NCI-H1930 (cell line): ENCODE measurements at regions not wholly inside any gene's neighbourhood (a gene's known extent, or its start where the extent isn't known, plus 50 kb on each side); places are given as distances from the start of the nearest gene placed in this dataset.

Experiments used
- DNase-seq, 2 experiments: peaks; one replicate each; lab custom pipeline; 2025; lab: John Stamatoyannopoulos, UW

DNA sequence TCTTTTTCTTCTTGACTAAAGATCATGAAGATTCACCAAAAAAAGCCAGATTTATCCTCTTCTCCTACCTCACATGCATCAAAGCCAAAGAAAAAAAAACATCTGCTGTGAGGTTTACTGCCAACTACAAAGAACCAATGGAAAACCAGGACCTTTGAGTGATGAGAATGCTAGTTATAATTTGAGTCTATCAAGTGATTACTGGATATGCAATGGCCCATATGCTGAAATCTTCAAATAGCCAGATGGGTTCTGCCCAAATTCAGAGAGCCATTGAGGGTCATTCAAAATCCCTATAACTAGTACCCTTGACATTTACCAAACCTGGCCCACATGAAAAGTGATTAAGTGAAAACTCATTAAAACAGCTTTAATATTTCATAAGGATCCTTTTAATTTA, 78.4 kb upstream of the ACO1 start:
- no peak for DNase-seq

DNA sequence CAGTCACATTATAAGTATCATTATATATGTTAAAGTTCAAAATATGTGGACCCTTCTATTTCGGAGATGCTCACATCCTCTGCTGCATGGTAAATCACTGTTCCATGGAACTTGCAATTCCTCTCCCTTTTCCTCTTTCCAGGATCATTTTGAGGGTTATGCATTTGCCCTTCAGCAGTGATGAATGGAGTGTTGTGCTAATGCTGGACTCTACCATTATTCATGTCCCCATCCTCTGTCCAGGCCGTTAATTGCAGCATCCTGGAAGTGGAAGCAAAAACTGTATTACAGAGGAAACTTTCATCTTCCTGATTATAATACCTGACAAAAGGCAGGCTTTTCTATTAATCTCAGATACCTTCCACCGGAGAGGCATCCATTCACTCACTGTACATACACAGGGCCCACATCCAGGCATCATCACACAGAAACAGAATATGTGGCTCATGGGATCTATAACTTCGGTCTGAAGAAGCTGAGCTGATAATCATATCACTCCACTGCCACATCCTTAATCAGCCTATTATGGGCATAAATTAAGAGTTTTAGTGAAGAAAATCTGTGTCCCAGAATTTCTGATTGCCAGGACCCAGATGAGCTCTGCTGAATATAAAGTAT, 65.0 kb upstream of the ACO1 start:
- DNase-seq: no peak

DNA sequence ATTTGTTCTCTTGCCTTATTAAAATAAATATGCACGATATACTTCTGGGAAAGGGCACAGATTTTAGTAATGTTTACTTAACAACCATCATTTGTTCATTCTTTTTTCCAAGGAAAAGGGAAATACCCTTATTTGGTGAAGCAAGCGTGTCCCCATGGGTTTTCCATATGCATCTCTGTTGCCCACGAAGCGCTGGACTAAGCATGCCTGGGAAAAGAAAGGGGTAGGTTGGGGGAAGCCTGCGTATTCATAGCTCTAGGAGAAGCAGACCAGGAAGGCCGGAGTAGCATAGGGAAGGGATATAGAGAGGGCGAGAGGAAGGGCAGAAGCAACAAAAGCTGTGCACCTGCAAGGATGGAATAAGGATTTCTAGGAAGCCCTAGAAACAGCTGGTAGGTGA, 61.8 kb upstream of the ACO1 start:
- no peak for DNase-seq

DNA sequence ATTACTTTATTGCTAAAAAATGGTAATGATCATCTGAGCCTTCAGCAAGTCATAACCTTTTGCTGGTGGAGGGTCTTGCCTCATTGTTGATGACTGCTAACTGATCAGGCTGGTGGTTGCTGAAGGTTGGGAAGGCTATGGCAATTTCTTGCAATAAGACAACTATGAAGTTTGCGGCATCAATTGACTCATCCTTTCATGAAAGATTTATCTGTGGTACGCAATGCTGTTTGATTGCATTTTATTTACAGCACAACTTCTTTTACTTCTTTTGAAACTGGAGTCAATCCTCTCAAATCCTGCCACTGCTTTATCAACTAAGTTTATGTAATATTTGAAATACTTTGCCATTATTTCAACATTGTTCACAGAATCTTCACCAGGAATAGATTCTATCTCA, 58.3 kb upstream of the ACO1 start:
- no peak for DNase-seq

DNA sequence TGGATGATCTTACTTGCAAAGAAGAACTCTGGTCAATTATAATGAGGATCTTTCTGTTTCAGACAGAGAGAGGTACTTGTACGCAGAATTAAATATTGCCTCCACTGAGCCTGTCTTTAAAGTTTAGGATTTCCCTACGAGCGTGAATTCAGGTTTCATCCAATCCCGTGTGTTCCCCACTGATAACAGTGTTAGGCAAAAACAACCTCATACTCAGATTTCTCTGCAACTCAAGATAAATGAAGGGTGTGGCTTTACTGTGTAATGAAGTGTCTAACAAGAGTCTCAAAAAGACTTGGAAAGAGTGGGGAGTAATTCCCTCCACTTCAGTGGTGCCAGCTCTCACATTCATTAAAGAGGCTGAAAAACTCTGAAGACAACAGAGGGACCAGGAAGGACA, 53.2 kb upstream of the ACO1 start:
- DNase-seq: no peak

DNA sequence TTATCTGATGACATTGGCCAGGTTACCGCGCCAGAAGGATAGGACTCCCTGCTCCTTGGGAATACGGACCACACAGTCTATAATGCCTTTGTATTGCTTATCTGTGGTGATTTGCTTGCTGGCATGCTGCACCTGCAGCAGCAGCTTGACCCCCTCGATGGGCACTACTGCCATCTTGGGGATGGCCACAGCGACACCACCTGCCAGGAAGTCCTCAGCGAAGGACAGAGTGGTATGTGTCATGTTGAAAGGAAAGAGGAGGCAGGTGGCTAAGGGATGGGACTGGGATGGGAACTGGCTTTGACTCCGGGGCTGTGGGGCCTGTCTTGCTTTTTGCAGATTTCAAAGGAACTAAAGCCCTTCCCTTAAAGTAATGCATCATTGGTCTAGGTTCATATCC, 50.3 kb upstream of the ACO1 start:
- DNase-seq: no peak
